IMR-90 (cell line): ENCODE measurements at regions not wholly inside any gene's neighbourhood (a gene's known extent, or its start where the extent isn't known, plus 50 kb on each side); places are given as distances from the start of the nearest gene placed in this dataset.

Source experiments
- BHLHE40 ChIP-seq: fragments of 150-350 bp; IDR thresholded peaks from 2 replicates; pipeline ENCODE4 v1.6.1; 2016; ENCODE audit warnings: mild to moderate bottlenecking, low read depth, low read length
- CHD1 ChIP-seq: IDR thresholded peaks from 2 replicates; pipeline ENCODE4 v1.6.1; 2012; ENCODE audit warnings: low read depth, low read length, improper control_type of control experiment
- POLR2A ChIP-seq: IDR thresholded peaks from 2 replicates; pipeline ENCODE4 v1.6.1; 2012; ENCODE audit warnings: mild to moderate bottlenecking, low read depth, low read length
- RAD21 ChIP-seq: IDR thresholded peaks from 2 replicates; pipeline ENCODE4 v1.6.1; 2012; ENCODE audit warnings: low read length, improper control_type of control experiment
- TF ChIP-seq, protein P1 (sequence below): conservative IDR thresholded peaks from 2 replicates; pipeline ENCODE4 v1.5.1; 2012; ENCODE audit warnings: mild to moderate bottlenecking, low read depth, low read length, improper control_type of control experiment

DNA sequence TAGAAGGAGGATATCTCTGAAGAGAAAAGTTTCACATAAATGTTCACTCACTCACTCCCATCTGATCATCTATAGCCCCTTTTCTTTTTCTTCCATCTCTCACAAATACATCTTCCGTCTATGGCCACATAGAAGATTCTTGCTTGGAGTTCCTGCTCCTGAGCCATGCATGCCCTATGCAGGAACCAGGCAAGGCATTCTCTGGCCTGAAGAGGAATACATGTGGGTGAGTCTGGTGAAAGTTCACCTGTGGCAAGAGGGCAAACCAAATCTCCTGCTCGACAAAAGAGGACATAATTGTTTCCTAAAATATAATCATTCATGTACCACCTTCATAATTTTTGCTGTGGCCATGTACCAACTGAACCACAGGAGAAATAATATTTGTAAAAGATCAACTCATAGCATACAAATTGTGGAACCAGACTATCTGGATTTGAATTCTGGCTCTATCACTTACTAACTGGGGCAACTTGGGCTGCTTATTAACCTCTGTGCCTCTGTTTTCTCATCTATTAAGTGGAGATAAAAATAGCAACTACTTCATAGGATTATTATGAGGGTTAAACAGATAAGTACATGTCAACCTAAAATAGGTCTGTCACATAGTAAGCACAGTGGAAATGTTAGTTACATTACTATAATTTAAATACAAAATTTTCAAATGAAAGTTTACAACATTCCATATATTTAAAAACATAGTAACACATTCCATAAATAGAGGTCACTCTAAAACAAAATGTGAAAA, 121.2 kb upstream of the NFIB start:
- TF ChIP-seq POLR2A (no peak), RAD21 (no peak), CHD1 (no peak), BHLHE40 (no peak)
- TF ChIP-seq, protein P1, sequence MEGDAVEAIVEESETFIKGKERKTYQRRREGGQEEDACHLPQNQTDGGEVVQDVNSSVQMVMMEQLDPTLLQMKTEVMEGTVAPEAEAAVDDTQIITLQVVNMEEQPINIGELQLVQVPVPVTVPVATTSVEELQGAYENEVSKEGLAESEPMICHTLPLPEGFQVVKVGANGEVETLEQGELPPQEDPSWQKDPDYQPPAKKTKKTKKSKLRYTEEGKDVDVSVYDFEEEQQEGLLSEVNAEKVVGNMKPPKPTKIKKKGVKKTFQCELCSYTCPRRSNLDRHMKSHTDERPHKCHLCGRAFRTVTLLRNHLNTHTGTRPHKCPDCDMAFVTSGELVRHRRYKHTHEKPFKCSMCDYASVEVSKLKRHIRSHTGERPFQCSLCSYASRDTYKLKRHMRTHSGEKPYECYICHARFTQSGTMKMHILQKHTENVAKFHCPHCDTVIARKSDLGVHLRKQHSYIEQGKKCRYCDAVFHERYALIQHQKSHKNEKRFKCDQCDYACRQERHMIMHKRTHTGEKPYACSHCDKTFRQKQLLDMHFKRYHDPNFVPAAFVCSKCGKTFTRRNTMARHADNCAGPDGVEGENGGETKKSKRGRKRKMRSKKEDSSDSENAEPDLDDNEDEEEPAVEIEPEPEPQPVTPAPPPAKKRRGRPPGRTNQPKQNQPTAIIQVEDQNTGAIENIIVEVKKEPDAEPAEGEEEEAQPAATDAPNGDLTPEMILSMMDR: no peak
